Stimulated activated CD4-positive, alpha-beta T cell treated with anti-CD3 and anti-CD28 coated beads, Interleukin-1b, Interleukin-23, amount 100 ng/mL, for 48 hours (primary cell): ENCODE measurements at regions not wholly inside any gene's neighbourhood (a gene's known extent, or its start where the extent isn't known, plus 50 kb on each side); places are given as distances from the start of the nearest gene placed in this dataset.
"Not testable (repeated sequence)": the region's sequence is repeated elsewhere in the genome, so short reads cannot be mapped to it uniquely, and the experiment has no call there.

Experiments
- DNase-seq: peaks from one replicate; pipeline ENCODE4 v3.0.0-alpha.2; 2020

GRCh38 chr21:6428498-6429092 is 4092.8 kb upstream of the TPTE start:
- not testable (repeated sequence) for DNase-seq

- not testable (repeated sequence) for DNase-seq
These were observed 4091.5 kb upstream of the TPTE start for GRCh38 chr21:6429924-6430323.

GRCh38 chr21:6433149-6433548 is 4088.2 kb upstream of the TPTE start:
- not testable (repeated sequence) for DNase-seq

- DNase-seq, result not testable (repeated sequence)
These were observed 4085.2 kb upstream of the TPTE start for GRCh38 chr21:6436205-6436604.

- not testable (repeated sequence) for DNase-seq
These were observed 4084.2 kb upstream of the TPTE start for GRCh38 chr21:6436971-6437833.

GRCh38 chr21:6437834-6438187 is 4083.6 kb upstream of the TPTE start:
- not testable (repeated sequence) for DNase-seq

- DNase-seq, result not testable (repeated sequence)
These were observed 4082.3 kb upstream of the TPTE start for GRCh38 chr21:6439058-6439457.

- not testable (repeated sequence) for DNase-seq
These were observed 4066.6 kb upstream of the TPTE start for GRCh38 chr21:6454648-6455340.

GRCh38 chr21:6456011-6456661 is 4065.2 kb upstream of the TPTE start:
- DNase-seq, result not testable (repeated sequence)

GRCh38 chr21:6459761-6460160 is 4061.6 kb upstream of the TPTE start:
- not testable (repeated sequence) for DNase-seq

GRCh38 chr21:6461358-6461757 is 4060.0 kb upstream of the TPTE start:
- not testable (repeated sequence) for DNase-seq

- DNase-seq, result not testable (repeated sequence)
These were observed 4057.0 kb upstream of the TPTE start for GRCh38 chr21:6464419-6464818.

- DNase-seq, result not testable (repeated sequence)
These were observed 4055.2 kb upstream of the TPTE start for GRCh38 chr21:6466081-6466698.

GRCh38 chr21:6466707-6467106 is 4054.7 kb upstream of the TPTE start:
- DNase-seq, result not testable (repeated sequence)

GRCh38 chr21:6467189-6467774 is 4054.1 kb upstream of the TPTE start:
- DNase-seq, result not testable (repeated sequence)

GRCh38 chr21:6467907-6468306 is 4053.5 kb upstream of the TPTE start:
- DNase-seq, result not testable (repeated sequence)

GRCh38 chr21:6468331-6468860 is 4053.0 kb upstream of the TPTE start:
- DNase-seq, result not testable (repeated sequence)

- DNase-seq, result not testable (repeated sequence)
These were observed 4047.0 kb upstream of the TPTE start for GRCh38 chr21:6474250-6474968.

- not testable (repeated sequence) for DNase-seq
These were observed 4040.3 kb upstream of the TPTE start for GRCh38 chr21:6481116-6481515.

GRCh38 chr21:6482616-6483015 is 4038.8 kb upstream of the TPTE start:
- not testable (repeated sequence) for DNase-seq

- DNase-seq, result not testable (repeated sequence)
These were observed 4037.7 kb upstream of the TPTE start for GRCh38 chr21:6483645-6484044.
